Mesenchymal stem cell (in vitro differentiated cells and primary cell): ENCODE measurements at regions not wholly inside any gene's neighbourhood (a gene's known extent, or its start where the extent isn't known, plus 50 kb on each side); places are given as distances from the start of the nearest gene placed in this dataset.

Experiments used
- DNase-seq: peaks from one replicate; pipeline ENCODE4 v3.0.0-alpha.2; 2013
- H2AFZ ChIP-seq: one replicate; pipeline ENCODE4 v1.6.1; 2013; ENCODE audit warnings: low read depth, mild to moderate bottlenecking, control low read depth, inconsistent platforms, low read length, moderate library complexity
- H2AK5ac ChIP-seq: 2 replicates; pipeline ENCODE4 v1.6.1; 2013; ENCODE audit warnings: low read length, moderate library complexity, mild to moderate bottlenecking, inconsistent platforms; ENCODE audit not compliant: severe bottlenecking
- H2BK120ac ChIP-seq: one replicate; pipeline ENCODE4 v1.6.1; 2013; ENCODE audit warnings: low read depth, mild to moderate bottlenecking, inconsistent platforms, low read length, moderate library complexity
- H2BK12ac ChIP-seq, 2 experiments: one replicate each; pipeline ENCODE4 v1.6.1; 2013; ENCODE audit warnings: inconsistent platforms in 2 of 2, low read length in 2 of 2, mild to moderate bottlenecking in 2 of 2, moderate library complexity in 2 of 2, control low read depth in 1 of 2
- H2BK15ac ChIP-seq: one replicate; pipeline ENCODE4 v1.6.1; 2013; ENCODE audit warnings: mild to moderate bottlenecking, low read depth, inconsistent platforms; ENCODE audit not compliant: poor library complexity, severe bottlenecking
- H2BK5ac ChIP-seq: 2 replicates; pipeline ENCODE4 v1.6.1; 2013; ENCODE audit warnings: low read depth, mild to moderate bottlenecking, low read length, control low read depth, inconsistent platforms; ENCODE audit not compliant: poor library complexity, severe bottlenecking
- H3K14ac ChIP-seq, 2 experiments: one replicate each; pipeline ENCODE4 v1.6.1; 2013; ENCODE audit warnings: inconsistent platforms in 2 of 2, low read length in 2 of 2, control low read depth in 1 of 2, mild to moderate bottlenecking in 1 of 2, moderate library complexity in 1 of 2
- H3K18ac ChIP-seq, 2 experiments: one replicate each; pipeline ENCODE4 v1.6.1; 2013; ENCODE audit warnings: inconsistent platforms in 2 of 2, low read length in 2 of 2, control low read depth in 1 of 2, low read depth in 1 of 2, mild to moderate bottlenecking in 1 of 2
- H3K23ac ChIP-seq, 2 experiments: one replicate each; pipeline ENCODE4 v1.6.1; 2013; ENCODE audit warnings: inconsistent platforms in 2 of 2, low read length in 2 of 2, mild to moderate bottlenecking in 2 of 2, moderate library complexity in 2 of 2, control low read depth in 1 of 2
- H3K27ac ChIP-seq: 2 replicates; pipeline ENCODE4 v1.5.1; 2013; ENCODE audit warnings: mild to moderate bottlenecking, moderate library complexity, low read length, control low read depth, inconsistent platforms; ENCODE audit not compliant: poor library complexity, severe bottlenecking
- H3K27me3 ChIP-seq, 2 experiments: 2 replicates each; pipeline versions ENCODE4 v1.6.1 to v1.7.0; 2013; ENCODE audit warnings: low read length in 2 of 2, mild to moderate bottlenecking in 2 of 2, moderate library complexity in 2 of 2, control low read depth in 1 of 2, inconsistent platforms in 1 of 2; ENCODE audit not compliant: control insufficient read depth in 1 of 2, insufficient read depth in 1 of 2
- H3K36me3 ChIP-seq, 2 experiments: 2 replicates each; pipeline versions ENCODE4 v1.6.1 to v1.7.0; 2013; ENCODE audit warnings: low read length in 2 of 2, control low read depth in 1 of 2, inconsistent platforms in 1 of 2, low read depth in 1 of 2, mild to moderate bottlenecking in 1 of 2; ENCODE audit not compliant: insufficient read depth in 2 of 2, control insufficient read depth in 1 of 2
- H3K4ac ChIP-seq, 2 experiments: one replicate each; pipeline ENCODE4 v1.6.1; 2013; ENCODE audit warnings: inconsistent platforms in 2 of 2, low read length in 2 of 2, mild to moderate bottlenecking in 2 of 2, moderate library complexity in 2 of 2, control low read depth in 1 of 2, low read depth in 1 of 2
- H3K4me1 ChIP-seq: 2 replicates; pipeline ENCODE4 v1.6.1; 2013; ENCODE audit warnings: low read depth, low read length, control low read depth; ENCODE audit not compliant: control insufficient read depth, insufficient read depth
- H3K4me2 ChIP-seq: 2 replicates; pipeline ENCODE4 v1.6.1; 2013; ENCODE audit warnings: low read length, mild to moderate bottlenecking, inconsistent platforms; ENCODE audit not compliant: poor library complexity, severe bottlenecking
- H3K4me3 ChIP-seq, 2 experiments: 2 replicates each; pipeline versions ENCODE4 v1.5.1 to v1.7.0; 2013; ENCODE audit warnings: low read length in 2 of 2, mild to moderate bottlenecking in 2 of 2, control low read depth in 1 of 2, low read depth in 1 of 2; ENCODE audit not compliant: insufficient read depth in 1 of 2
- H3K79me1 ChIP-seq: replicated peaks from 2 replicates; pipeline ENCODE4 v1.6.1; 2013; ENCODE audit warnings: mild to moderate bottlenecking, control low read depth, low read length, inconsistent platforms; ENCODE audit not compliant: poor library complexity, severe bottlenecking
- H3K9ac ChIP-seq: 2 replicates; pipeline ENCODE4 v1.7.0; 2013; ENCODE audit warnings: mild to moderate bottlenecking, low read length, moderate library complexity
- H3K9me3 ChIP-seq: 2 replicates; pipeline ENCODE4 v1.7.0; 2013; ENCODE audit warnings: mild to moderate bottlenecking, low read length; ENCODE audit not compliant: control insufficient read depth
- H4K8ac ChIP-seq: one replicate; pipeline ENCODE4 v1.6.1; 2013; ENCODE audit warnings: inconsistent platforms, mild to moderate bottlenecking, low read length, moderate library complexity
- H4K91ac ChIP-seq: one replicate; pipeline ENCODE4 v1.6.1; 2013; ENCODE audit warnings: mild to moderate bottlenecking, low read length, inconsistent platforms
- WGBS: methylation state at CpG from one replicate; pipeline ENCODE4 v1.1.7; 2013; ENCODE audit warnings: mixed read lengths; 5-methylcytosine and 5-hydroxymethylcytosine counted together

GRCh38 chr13:97629601-97630272 lies 195.8 kb downstream of the RAP2A start:
- Histone ChIP-seq H3K27ac (no peak overlapping the region), H3K9me3 (peaks cover 5% of the 10 kb centered on the region), H3K27me3 (peaks cover 0 to 6% of the 10 kb centered on the region in 2 experiments), H3K14ac (no peak overlapping the region), H3K4me3 (no peak overlapping the region), H3K36me3 (no peaks in the 10 kb centered on the region), H3K4ac (no peak overlapping the region), H2BK15ac (no peak overlapping the region), H3K4me2 (no peak overlapping the region), H4K91ac (no peak overlapping the region), H2AFZ (no peak overlapping the region), H3K18ac (no peak overlapping the region), H3K9ac (no peak overlapping the region), H3K79me1 (no peaks in the 10 kb centered on the region), H2BK12ac (no peak overlapping the region), H3K23ac (no peak overlapping the region), H3K4me1 (no peaks in the 10 kb centered on the region), H2BK5ac (no peak overlapping the region), H2AK5ac (no peak overlapping the region), H4K8ac (no peak overlapping the region), H2BK120ac (no peak overlapping the region)
- DNase-seq, result no peak
- 88% methylated on average over 6 of the region's 6 CpGs for WGBS

DNA sequence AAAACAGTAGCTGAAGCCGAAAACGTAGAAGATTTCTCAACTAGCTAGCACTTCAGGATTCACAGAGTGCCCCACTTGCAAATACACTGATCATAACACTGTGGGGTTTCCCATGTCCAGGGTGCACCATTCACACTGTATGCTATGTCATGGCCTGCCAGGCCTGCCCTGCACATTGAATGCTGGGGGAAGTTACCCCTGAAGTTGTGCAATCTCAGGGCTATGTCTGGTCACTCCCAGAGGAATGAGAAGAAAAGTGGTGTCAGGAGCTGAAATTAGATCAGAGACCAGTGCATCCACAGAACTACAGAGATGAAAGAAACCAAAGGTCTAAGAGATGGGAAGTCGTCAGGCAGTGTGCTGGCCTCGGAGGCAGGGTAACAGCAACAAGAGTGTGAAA lies 196.8 kb downstream of the RAP2A start:
- no peak overlapping the region for H3K18ac ChIP-seq
- H2BK120ac ChIP-seq, result no peak overlapping the region
- H3K9ac ChIP-seq, result no peak overlapping the region
- no peak overlapping the region for H2BK12ac ChIP-seq
- H3K27ac ChIP-seq, result no peak overlapping the region
- H2AK5ac ChIP-seq, result no peak overlapping the region
- no peaks in the 10 kb centered on the region for H3K36me3 ChIP-seq
- H2AFZ ChIP-seq, result no peak overlapping the region
- H3K14ac ChIP-seq, result no peak overlapping the region
- no peak overlapping the region for H2BK5ac ChIP-seq
- WGBS, result 78% methylated on average over 4 of the region's 4 CpGs
- H3K27me3 ChIP-seq, result peaks cover 0 to 6% of the 10 kb centered on the region in 2 experiments
- no peak overlapping the region for H3K4me3 ChIP-seq
- no peaks in the 10 kb centered on the region for H3K4me1 ChIP-seq
- H3K79me1 ChIP-seq, result no peaks in the 10 kb centered on the region
- H3K9me3 ChIP-seq, result peaks cover 5% of the 10 kb centered on the region
- no peak overlapping the region for H3K4me2 ChIP-seq
- H3K23ac ChIP-seq, result no peak overlapping the region
- H4K8ac ChIP-seq, result no peak overlapping the region
- no peak overlapping the region for H2BK15ac ChIP-seq
- no peak overlapping the region for H4K91ac ChIP-seq
- DNase-seq, result no peak
- H3K4ac ChIP-seq, result no peak overlapping the region

GRCh38 chr13:97631158-97631557 lies 197.2 kb downstream of the RAP2A start:
- Histone ChIP-seq H3K23ac (no peak overlapping the region), H3K9ac (no peak overlapping the region), H2BK15ac (no peak overlapping the region), H2BK12ac (no peak overlapping the region), H3K4me2 (no peak overlapping the region), H2AK5ac (no peak overlapping the region), H3K79me1 (no peaks in the 10 kb centered on the region), H3K14ac (no peak overlapping the region), H2BK5ac (no peak overlapping the region), H3K4me1 (no peaks in the 10 kb centered on the region), H2BK120ac (no peak overlapping the region), H2AFZ (no peak overlapping the region), H3K4ac (no peak overlapping the region), H3K36me3 (no peaks in the 10 kb centered on the region), H4K91ac (no peak overlapping the region), H4K8ac (no peak overlapping the region), H3K18ac (no peak overlapping the region), H3K27me3 (peaks cover 0 to 6% of the 10 kb centered on the region in 2 experiments), H3K4me3 (no peak overlapping the region), H3K27ac (no peak overlapping the region), H3K9me3 (peaks cover 5% of the 10 kb centered on the region)
- WGBS, result 55% methylated on average over 3 of the region's 3 CpGs
- no peak for DNase-seq

GRCh38 chr13:97639236-97639635 lies 205.3 kb downstream of the RAP2A start:
- Histone ChIP-seq H3K4me1 (no peaks in the 10 kb centered on the region), H2AK5ac (no peak overlapping the region)

More at GRCh38 chr13:97639236-97639635, 205.3 kb downstream of the RAP2A start:
- H4K8ac ChIP-seq, result no peak overlapping the region
- H3K36me3 ChIP-seq, result no peaks in the 10 kb centered on the region
- H2BK120ac ChIP-seq, result no peak overlapping the region
- no peak overlapping the region for H3K23ac ChIP-seq
- H3K4me2 ChIP-seq, result no peak overlapping the region
- H2BK5ac ChIP-seq, result no peak overlapping the region
- no peak overlapping the region for H4K91ac ChIP-seq
- H3K18ac ChIP-seq, result no peak overlapping the region
- H3K4ac ChIP-seq, result no peak overlapping the region
- no peak overlapping the region for H2AFZ ChIP-seq
- no peak overlapping the region for H3K14ac ChIP-seq
- H2BK12ac ChIP-seq, result no peak overlapping the region
- no peaks in the 10 kb centered on the region for H3K79me1 ChIP-seq
- no peak overlapping the region for H3K27ac ChIP-seq
- DNase-seq, result peak; percentile 15
- no peaks in the 10 kb centered on the region for H3K9me3 ChIP-seq
- H3K9ac ChIP-seq, result no peak overlapping the region
- no peak overlapping the region for H2BK15ac ChIP-seq
- H3K4me3 ChIP-seq, result no peak overlapping the region
- peaks cover 0 to 6% of the 10 kb centered on the region in 2 experiments for H3K27me3 ChIP-seq
